PC-9 (cell line): ENCODE measurements at regions not wholly inside any gene's neighbourhood (a gene's known extent, or its start where the extent isn't known, plus 50 kb on each side); places are given as distances from the start of the nearest gene placed in this dataset.

Source experiments
- BruUV-seq: library from RNA; stranded (reverse); fragments of 400-500 nt; replicated peaks from 2 replicates; lab custom pipeline; 2021; lab: Mats Ljungman, UMichigan
- CTCF ChIA-PET: fragments of 300-600 bp; sonication (Branson Sonifier 250); formaldehyde crosslinking; loops from one replicate; lab custom pipeline; 2022; ENCODE audit warnings: antibody characterized with exemption; lab: Charles Lee
- POLR2A ChIA-PET: fragments of 300-600 bp; sonication (Branson Sonifier 250); formaldehyde crosslinking; loops from one replicate; lab custom pipeline; 2022; ENCODE audit warnings: antibody characterized with exemption; ENCODE audit not compliant: unreplicated experiment; lab: Charles Lee
- DNase-seq, 2 experiments: peaks; one replicate each; pipeline versions ENCODE4 v3.0.0 to v3.0.0-alpha.2; 2015 to 2022; ENCODE audit warnings: mixed read lengths in 1 of 2
- H2AFZ ChIP-seq: fragments of 200-600 bp; sonication (generic); 2 replicates; pipeline ENCODE4 v1.8.1; 2017; ENCODE audit warnings: antibody characterized with exemption
- H3F3A ChIP-seq: fragments of 200-600 bp; sonication (generic); 2 replicates; pipeline ENCODE4 v1.8.1; 2017; ENCODE audit warnings: antibody characterized with exemption, mild to moderate bottlenecking, low read depth; ENCODE audit not compliant: insufficient read depth
- H3K27ac ChIP-seq: fragments of 200-600 bp; sonication (generic); 2 replicates; pipeline ENCODE4 v1.6.1; 2016; ENCODE audit warnings: mixed run types
- H3K27me3 ChIP-seq: fragments of 200-600 bp; sonication (generic); 2 replicates; pipeline ENCODE4 v1.6.1; 2016; ENCODE audit warnings: low read depth, mixed run types; ENCODE audit not compliant: insufficient read depth
- H3K36me3 ChIP-seq: fragments of 200-600 bp; sonication (generic); 2 replicates; pipeline ENCODE4 v1.6.1; 2016; ENCODE audit warnings: low read depth, mixed run types
- H3K4me1 ChIP-seq: fragments of 200-600 bp; sonication (generic); replicated peaks from 2 replicates; pipeline ENCODE4 v1.6.1; 2016; ENCODE audit warnings: mixed run types; ENCODE audit not compliant: insufficient read depth
- H3K4me2 ChIP-seq: fragments of 200-600 bp; sonication (generic); 2 replicates; pipeline ENCODE4 v1.6.1; 2017; ENCODE audit warnings: mixed run types
- H3K4me3 ChIP-seq: fragments of 200-600 bp; sonication (generic); 2 replicates; pipeline ENCODE4 v1.6.1; 2016; ENCODE audit warnings: mixed run types
- H3K79me2 ChIP-seq: fragments of 200-600 bp; sonication (generic); 2 replicates; pipeline ENCODE4 v1.6.1; 2017; ENCODE audit warnings: low read depth, mixed run types
- H3K9me2 ChIP-seq: fragments of 200-600 bp; sonication (generic); 2 replicates; pipeline ENCODE4 v1.8.1; 2017; ENCODE audit warnings: mild to moderate bottlenecking; ENCODE audit not compliant: insufficient read depth
- H3K9me3 ChIP-seq: fragments of 200-600 bp; sonication (generic); 2 replicates; pipeline ENCODE4 v1.8.1; 2016; ENCODE audit warnings: low read depth; ENCODE audit not compliant: insufficient read depth
- H4K20me1 ChIP-seq: fragments of 200-600 bp; sonication (generic); 2 replicates; pipeline ENCODE4 v1.8.1; 2017; ENCODE audit not compliant: insufficient read depth
- EZH2 ChIP-seq: fragments of 200-600 bp; sonication (generic); IDR thresholded peaks from 2 replicates; pipeline ENCODE4 v1.8.0; 2017; ENCODE audit warnings: antibody characterized with exemption, low read depth
- intact Hi-C: fragments of 100-400 bp; cut with micrococcal nuclease; formaldehyde crosslinking; loops from one replicate; pipeline ENCODE4 v1.10.0; 2022; ENCODE audit not compliant: unreplicated experiment
- TF ChIP-seq, protein P1 (sequence below): fragments of 200-600 bp; sonication (generic); conservative IDR thresholded peaks from 2 replicates; pipeline ENCODE4 v1.6.1; 2017; ENCODE audit warnings: mixed run types, antibody characterized with exemption, mild to moderate bottlenecking, moderate library complexity

DNA sequence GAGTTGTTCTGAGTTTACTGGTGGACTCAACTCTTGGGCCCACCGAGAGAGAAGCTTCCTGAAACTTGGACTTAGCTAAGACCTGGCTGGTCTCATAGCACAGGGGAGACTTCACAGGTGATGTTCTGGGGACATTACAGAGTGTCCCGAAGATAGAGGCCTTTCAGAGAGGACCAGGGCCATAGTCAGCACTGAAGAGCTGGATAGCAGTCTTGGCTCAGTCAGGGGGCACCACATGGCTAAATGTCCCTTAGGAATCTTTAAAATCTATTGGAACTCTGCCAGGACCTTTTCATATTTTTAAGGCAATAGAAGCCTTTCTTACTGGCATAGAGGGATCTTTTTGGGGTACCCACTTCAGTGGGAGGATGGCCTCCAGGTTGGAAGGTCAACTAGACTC is 59.8 kb upstream of the CPLX2 start:
- Histone ChIP-seq H3K9me2 (no peaks in the 10 kb centered on the region), H3K4me3 (no peak overlapping the region), H3K4me1 (peaks cover 57% of the 10 kb centered on the region), H4K20me1 (no peaks in the 10 kb centered on the region), H3K79me2 (no peaks in the 10 kb centered on the region), H2AFZ (no peak overlapping the region), H3K27me3 (no peaks in the 10 kb centered on the region), H3K27ac (no peak overlapping the region), H3F3A (peaks cover 41% of the 10 kb centered on the region), H3K36me3 (no peaks in the 10 kb centered on the region), H3K9me3 (no peaks in the 10 kb centered on the region), H3K4me2 (no peak overlapping the region)
- intact Hi-C loops: no loop called here
- CTCF ChIA-PET: no interaction called here
- TF ChIP-seq EZH2: no peak
- TF ChIP-seq, protein P1, sequence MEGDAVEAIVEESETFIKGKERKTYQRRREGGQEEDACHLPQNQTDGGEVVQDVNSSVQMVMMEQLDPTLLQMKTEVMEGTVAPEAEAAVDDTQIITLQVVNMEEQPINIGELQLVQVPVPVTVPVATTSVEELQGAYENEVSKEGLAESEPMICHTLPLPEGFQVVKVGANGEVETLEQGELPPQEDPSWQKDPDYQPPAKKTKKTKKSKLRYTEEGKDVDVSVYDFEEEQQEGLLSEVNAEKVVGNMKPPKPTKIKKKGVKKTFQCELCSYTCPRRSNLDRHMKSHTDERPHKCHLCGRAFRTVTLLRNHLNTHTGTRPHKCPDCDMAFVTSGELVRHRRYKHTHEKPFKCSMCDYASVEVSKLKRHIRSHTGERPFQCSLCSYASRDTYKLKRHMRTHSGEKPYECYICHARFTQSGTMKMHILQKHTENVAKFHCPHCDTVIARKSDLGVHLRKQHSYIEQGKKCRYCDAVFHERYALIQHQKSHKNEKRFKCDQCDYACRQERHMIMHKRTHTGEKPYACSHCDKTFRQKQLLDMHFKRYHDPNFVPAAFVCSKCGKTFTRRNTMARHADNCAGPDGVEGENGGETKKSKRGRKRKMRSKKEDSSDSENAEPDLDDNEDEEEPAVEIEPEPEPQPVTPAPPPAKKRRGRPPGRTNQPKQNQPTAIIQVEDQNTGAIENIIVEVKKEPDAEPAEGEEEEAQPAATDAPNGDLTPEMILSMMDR: no peak
- no peak for DNase-seq
- POLR2A ChIA-PET: no interaction called here
- BruUV-seq: no TSS peak

DNA sequence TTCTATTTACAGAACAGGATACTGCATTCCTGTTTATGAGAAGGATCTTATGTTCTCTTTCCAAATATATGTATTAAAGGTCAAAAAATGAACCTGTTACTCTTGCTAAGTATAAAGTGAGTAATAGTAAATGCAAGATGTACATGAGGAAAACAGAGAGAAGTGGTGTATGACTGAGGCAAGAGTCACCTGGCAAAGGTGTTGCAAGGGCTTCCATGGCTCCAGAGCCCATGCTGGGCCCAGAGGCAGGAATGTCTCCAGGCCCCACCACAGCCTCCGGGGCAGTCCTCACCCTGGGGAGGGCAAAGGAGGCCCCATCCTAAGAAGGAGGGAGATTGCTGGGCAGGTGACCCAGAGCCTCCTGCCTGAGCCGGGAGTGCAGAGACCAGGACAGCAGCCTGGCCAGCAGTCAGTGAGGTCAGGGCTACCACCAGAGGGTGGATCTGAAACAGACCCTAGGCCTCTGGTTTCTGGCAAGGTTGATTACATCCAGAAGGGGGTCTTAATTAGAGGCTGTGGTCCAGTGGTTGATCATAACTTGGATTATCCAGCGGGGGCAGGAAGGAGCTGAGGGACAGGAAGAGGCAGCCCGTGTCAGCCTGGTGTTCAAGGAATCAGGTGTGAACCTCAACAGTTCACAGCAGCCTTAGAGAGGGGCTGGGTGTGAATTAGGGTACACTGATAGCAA is 57.3 kb upstream of the CPLX2 start:
- ChIA-PET CTCF (no interaction called here), POLR2A (no interaction called here)
- no peaks in the 10 kb centered on the region for H3K9me3 ChIP-seq
- peaks cover 37% of the 10 kb centered on the region for H3F3A ChIP-seq
- DNase-seq: peak in 1 of 2 experiments; percentile 89
- H3K27me3 ChIP-seq: no peaks in the 10 kb centered on the region
- TF ChIP-seq, protein P1: no peak
- no peak for TF ChIP-seq EZH2
- peak overlapping the region; percentile 88 for H3K27ac ChIP-seq
- H2AFZ ChIP-seq: no peak overlapping the region
- H3K9me2 ChIP-seq: no peaks in the 10 kb centered on the region
- H4K20me1 ChIP-seq: no peaks in the 10 kb centered on the region
- H3K36me3 ChIP-seq: no peaks in the 10 kb centered on the region
- no TSS peak for BruUV-seq
- intact Hi-C loops: no loop called here
- peaks cover 49% of the 10 kb centered on the region for H3K4me1 ChIP-seq
- no peaks in the 10 kb centered on the region for H3K79me2 ChIP-seq
- peak overlapping the region; percentile 56 for H3K4me2 ChIP-seq
- H3K4me3 ChIP-seq: no peak overlapping the region

DNA sequence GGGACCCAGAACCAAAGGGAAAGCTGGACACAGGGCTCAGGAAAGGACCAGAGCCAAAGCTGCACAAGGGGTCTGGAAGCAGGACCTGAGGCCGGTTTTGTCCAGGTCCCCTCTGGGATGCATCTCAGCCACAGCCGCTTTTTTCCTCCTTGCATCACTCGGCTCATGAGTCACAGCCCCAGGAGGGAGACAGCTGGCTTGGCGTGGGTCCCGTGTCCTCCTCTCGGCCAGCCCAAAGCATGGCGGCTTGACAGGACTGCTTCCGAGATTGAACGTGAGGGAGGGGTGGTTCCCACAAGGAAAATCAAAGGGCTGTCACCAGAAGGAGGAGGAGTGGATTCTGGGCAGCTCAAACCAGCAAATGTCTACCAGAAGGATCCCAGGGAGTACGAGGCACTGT is 56.7 kb upstream of the CPLX2 start:
- H3K9me2 ChIP-seq: no peaks in the 10 kb centered on the region
- H2AFZ ChIP-seq: peak overlapping the region; percentile 41; the same call in 1 of the 2 replicates
- peaks cover 31% of the 10 kb centered on the region for H3F3A ChIP-seq
- TF ChIP-seq, protein P1: no peak
- TF ChIP-seq EZH2: no peak
- ChIA-PET POLR2A (no interaction called here), CTCF (no interaction called here)
- no peaks in the 10 kb centered on the region for H4K20me1 ChIP-seq
- peak overlapping the region; percentile 56 for H3K4me2 ChIP-seq
- no TSS peak for BruUV-seq
- peak overlapping the region; percentile 88 for H3K27ac ChIP-seq
- no peak overlapping the region for H3K4me3 ChIP-seq
- DNase-seq: peak; percentile 71 to 81
- H3K27me3 ChIP-seq: no peaks in the 10 kb centered on the region
- intact Hi-C loops: no loop called here
- H3K9me3 ChIP-seq: no peaks in the 10 kb centered on the region
- H3K79me2 ChIP-seq: no peaks in the 10 kb centered on the region
- peaks cover 43% of the 10 kb centered on the region for H3K4me1 ChIP-seq
- H3K36me3 ChIP-seq: no peaks in the 10 kb centered on the region
